RWPE1 (cell line): ENCODE measurements at regions not wholly inside any gene's neighbourhood (a gene's known extent, or its start where the extent isn't known, plus 50 kb on each side); places are given as distances from the start of the nearest gene placed in this dataset.

Experiments
- CTCF ChIA-PET: fragments of 350-600 bp; sonication (Branson Sonifier 250); formaldehyde crosslinking; extraction: SDS; loops from one replicate; lab custom pipeline; 2021; lab: Yijun Ruan, JAX
- POLR2A ChIA-PET: fragments of 400-600 bp; formaldehyde crosslinking; extraction: SDS; loops from one replicate; lab custom pipeline; 2020; ENCODE audit warnings: antibody characterized with exemption; ENCODE audit not compliant: low non-redundant PET; lab: Yijun Ruan, JAX
- DNase-seq: peaks from one replicate; pipeline ENCODE4 v3.0.0; 2012; ENCODE audit warnings: low spot score
- H3K27ac ChIP-seq: fragments of 450-650 bp; 2 replicates; pipeline ENCODE4 v1.5.1; 2017
- TF ChIP-seq, protein P1 (sequence below): fragments of 450-650 bp; conservative IDR thresholded peaks from 2 replicates; pipeline ENCODE4 v1.5.1; 2017; ENCODE audit warnings: low read depth, mild to moderate bottlenecking

- H3K27ac ChIP-seq: no peak overlapping the region
These were observed 1327.3 kb downstream of the TBC1D22A start for GRCh38 chr22:48089601-48090331.

GRCh38 chr22:48088926-48089536 lies 1326.6 kb downstream of the TBC1D22A start:
- no peak overlapping the region for H3K27ac ChIP-seq
- ChIA-PET CTCF (no interaction called here), POLR2A (no interaction called here)
- DNase-seq: no peak
- TF ChIP-seq, protein P1, sequence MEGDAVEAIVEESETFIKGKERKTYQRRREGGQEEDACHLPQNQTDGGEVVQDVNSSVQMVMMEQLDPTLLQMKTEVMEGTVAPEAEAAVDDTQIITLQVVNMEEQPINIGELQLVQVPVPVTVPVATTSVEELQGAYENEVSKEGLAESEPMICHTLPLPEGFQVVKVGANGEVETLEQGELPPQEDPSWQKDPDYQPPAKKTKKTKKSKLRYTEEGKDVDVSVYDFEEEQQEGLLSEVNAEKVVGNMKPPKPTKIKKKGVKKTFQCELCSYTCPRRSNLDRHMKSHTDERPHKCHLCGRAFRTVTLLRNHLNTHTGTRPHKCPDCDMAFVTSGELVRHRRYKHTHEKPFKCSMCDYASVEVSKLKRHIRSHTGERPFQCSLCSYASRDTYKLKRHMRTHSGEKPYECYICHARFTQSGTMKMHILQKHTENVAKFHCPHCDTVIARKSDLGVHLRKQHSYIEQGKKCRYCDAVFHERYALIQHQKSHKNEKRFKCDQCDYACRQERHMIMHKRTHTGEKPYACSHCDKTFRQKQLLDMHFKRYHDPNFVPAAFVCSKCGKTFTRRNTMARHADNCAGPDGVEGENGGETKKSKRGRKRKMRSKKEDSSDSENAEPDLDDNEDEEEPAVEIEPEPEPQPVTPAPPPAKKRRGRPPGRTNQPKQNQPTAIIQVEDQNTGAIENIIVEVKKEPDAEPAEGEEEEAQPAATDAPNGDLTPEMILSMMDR: no peak

More at GRCh38 chr22:48089601-48090331, 1327.3 kb downstream of the TBC1D22A start:
- ChIA-PET CTCF (no interaction called here), POLR2A (no interaction called here)
- DNase-seq: no peak
- TF ChIP-seq, protein P1: no peak

DNA sequence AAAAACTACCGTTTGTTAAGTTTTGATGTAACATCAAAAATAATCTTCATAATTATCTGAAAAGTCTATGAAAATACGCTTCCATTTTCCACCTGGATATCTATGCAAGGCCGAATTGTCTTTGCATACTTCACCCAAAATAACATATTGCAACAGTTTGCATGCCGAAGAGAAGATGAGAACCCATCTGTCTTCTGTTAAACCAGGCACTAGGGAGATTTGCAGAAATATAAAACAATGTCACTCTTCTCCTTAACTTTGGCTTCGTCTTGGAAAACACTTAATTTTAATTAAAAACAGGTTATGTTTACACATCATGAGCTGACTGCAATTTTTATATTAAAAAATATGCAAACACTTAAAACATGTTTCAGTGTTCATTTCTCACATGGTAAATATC lies 1325.8 kb downstream of the TBC1D22A start:
- no peak overlapping the region for H3K27ac ChIP-seq
- POLR2A ChIA-PET: no interaction called here
- DNase-seq: no peak
- CTCF ChIA-PET: no interaction called here
- TF ChIP-seq, protein P1: no peak

DNA sequence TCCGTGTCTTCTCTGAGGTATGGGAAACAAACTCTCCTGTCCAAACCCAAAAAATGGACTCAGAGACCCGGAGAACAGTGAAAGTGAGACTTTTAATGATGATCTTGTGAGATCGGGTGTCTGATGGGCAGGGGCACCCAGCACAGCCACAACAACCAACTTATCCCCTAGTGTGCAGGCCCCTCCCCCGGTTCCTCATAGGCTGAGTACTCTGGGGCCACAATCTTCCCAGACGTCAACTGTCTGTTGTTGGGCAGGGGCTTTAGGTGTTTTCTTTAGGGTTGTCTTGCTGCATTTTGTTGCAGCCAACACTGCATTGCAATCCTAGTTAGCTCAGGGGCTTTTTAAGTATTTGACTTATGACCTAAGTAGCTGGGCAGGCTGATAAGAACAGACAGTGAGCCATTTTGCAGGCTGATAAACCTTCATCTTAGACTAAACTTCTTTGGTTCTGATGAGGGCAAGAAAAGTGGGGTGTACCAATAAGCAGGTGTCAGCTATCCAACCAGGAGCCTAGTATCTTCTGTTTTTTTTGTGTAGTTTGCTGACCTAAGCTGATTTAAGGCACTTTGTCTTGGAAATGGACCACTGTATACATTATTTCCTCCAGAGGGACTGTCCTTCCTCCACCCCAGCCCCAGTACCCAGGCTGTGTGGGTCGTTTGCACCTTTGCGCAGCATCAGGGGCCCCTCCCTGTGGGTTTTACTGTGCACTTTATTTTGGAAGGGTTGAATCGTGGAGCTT lies 1323.6 kb downstream of the TBC1D22A start:
- CTCF ChIA-PET: no interaction called here

DNA sequence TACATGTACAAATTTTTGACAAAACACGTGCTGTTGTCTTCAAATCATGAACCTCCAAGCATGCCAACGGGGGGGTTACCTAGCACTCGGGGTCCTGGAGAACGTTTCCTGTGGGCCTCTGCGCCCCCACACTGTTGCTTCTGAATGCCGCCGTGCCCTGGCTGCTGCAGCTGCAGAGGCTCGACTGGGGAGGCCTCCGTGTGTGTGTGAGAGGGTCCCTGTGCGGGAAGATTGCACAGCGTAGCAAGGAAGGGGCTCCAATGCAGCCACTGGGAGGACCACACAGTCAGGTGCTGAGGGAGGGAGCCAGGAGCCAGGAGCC lies 1322.2 kb downstream of the TBC1D22A start:
- TF ChIP-seq, protein P1: no peak
- DNase-seq: no peak
- ChIA-PET CTCF (interaction anchor here (0.6 kb wide), 1 partner anchor 518 kb away, joined by 6 read pairs; no protein-coding TSS in a partner anchor), POLR2A (no interaction called here)
- H3K27ac ChIP-seq: no peak overlapping the region

More for the DNA sequence above, 1323.6 kb downstream of the TBC1D22A start:
- POLR2A ChIA-PET: no interaction called here
- TF ChIP-seq, protein P1: no peak
- H3K27ac ChIP-seq: no peak overlapping the region
- no peak for DNase-seq

- TF ChIP-seq, protein P1: no peak
- CTCF ChIA-PET: interaction anchor here (0.6 kb wide), 1 partner anchor 518 kb away, joined by 6 read pairs; no protein-coding TSS in a partner anchor
- DNase-seq: no peak
- H3K27ac ChIP-seq: no peak overlapping the region
- POLR2A ChIA-PET: no interaction called here
These were observed 1321.7 kb downstream of the TBC1D22A start for GRCh38 chr22:48084041-48084728.
